Activated T-cell treated with anti-CD3 and anti-CD28 coated beads for 24 hours (primary cell): ENCODE measurements at regions not wholly inside any gene's neighbourhood (a gene's known extent, or its start where the extent isn't known, plus 50 kb on each side); places are given as distances from the start of the nearest gene placed in this dataset.

Experiments
- DNase-seq: peaks from one replicate; pipeline ENCODE4 v3.0.0-alpha.2; 2020; ENCODE audit warnings: low read depth

GRCh38 chr7:17131060-17131345 is 167.4 kb upstream of the AHR start:
- no peak for DNase-seq

- no peak for DNase-seq
These were observed 166.3 kb upstream of the AHR start for GRCh38 chr7:17131983-17132655.

GRCh38 chr7:17132726-17133125 is 165.7 kb upstream of the AHR start:
- DNase-seq: no peak

GRCh38 chr7:17133977-17134376 is 164.5 kb upstream of the AHR start:
- no peak for DNase-seq

GRCh38 chr7:17134786-17135185 is 163.7 kb upstream of the AHR start:
- DNase-seq: no peak

GRCh38 chr7:17136126-17136525 is 162.3 kb upstream of the AHR start:
- no peak for DNase-seq

GRCh38 chr7:17139081-17139480 is 159.4 kb upstream of the AHR start:
- DNase-seq: no peak

- DNase-seq: no peak
These were observed 158.0 kb upstream of the AHR start for GRCh38 chr7:17140406-17140805.

- no peak for DNase-seq
These were observed 155.5 kb upstream of the AHR start for GRCh38 chr7:17142831-17143541.

- peak; percentile 63 for DNase-seq
These were observed 154.1 kb upstream of the AHR start for GRCh38 chr7:17144322-17144721.

- DNase-seq: no peak
These were observed 151.8 kb upstream of the AHR start for GRCh38 chr7:17146621-17147020.

GRCh38 chr7:17147409-17147808 is 151.0 kb upstream of the AHR start:
- no peak for DNase-seq

GRCh38 chr7:17150018-17150417 is 148.4 kb upstream of the AHR start:
- no peak for DNase-seq

GRCh38 chr7:17152721-17153120 is 145.7 kb upstream of the AHR start:
- DNase-seq: no peak

GRCh38 chr7:17153536-17153935 is 144.9 kb upstream of the AHR start:
- no peak for DNase-seq

- no peak for DNase-seq
These were observed 142.9 kb upstream of the AHR start for GRCh38 chr7:17155529-17155928.

- DNase-seq: no peak
These were observed 140.2 kb upstream of the AHR start for GRCh38 chr7:17158261-17158660.

GRCh38 chr7:17159500-17160037 is 138.9 kb upstream of the AHR start:
- no peak for DNase-seq

GRCh38 chr7:17166824-17167379 is 131.6 kb upstream of the AHR start:
- no peak for DNase-seq

GRCh38 chr7:17168416-17168815 is 130.0 kb upstream of the AHR start:
- no peak for DNase-seq

- no peak for DNase-seq
These were observed 127.0 kb upstream of the AHR start for GRCh38 chr7:17171427-17171826.

GRCh38 chr7:17176371-17177032 is 122.0 kb upstream of the AHR start:
- DNase-seq: no peak

- DNase-seq: no peak
These were observed 119.9 kb upstream of the AHR start for GRCh38 chr7:17178545-17178944.
